Hepatocyte (in vitro differentiated cells): ENCODE measurements at regions not wholly inside any gene's neighbourhood (a gene's known extent, or its start where the extent isn't known, plus 50 kb on each side); places are given as distances from the start of the nearest gene placed in this dataset.

Experiments used
- EZH2 ChIP-seq: fragments of 200-600 bp; sonication (generic); IDR thresholded peaks from 2 replicates; pipeline ENCODE4 v1.6.1; 2016; ENCODE audit warnings: antibody characterized with exemption, mild to moderate bottlenecking, borderline replicate concordance
- TF ChIP-seq, protein P1 (sequence below): fragments of 200-600 bp; sonication (generic); IDR thresholded peaks from 2 replicates; pipeline ENCODE4 v1.5.1; 2016; ENCODE audit warnings: antibody characterized with exemption, mild to moderate bottlenecking; ENCODE audit not compliant: poor library complexity

DNA sequence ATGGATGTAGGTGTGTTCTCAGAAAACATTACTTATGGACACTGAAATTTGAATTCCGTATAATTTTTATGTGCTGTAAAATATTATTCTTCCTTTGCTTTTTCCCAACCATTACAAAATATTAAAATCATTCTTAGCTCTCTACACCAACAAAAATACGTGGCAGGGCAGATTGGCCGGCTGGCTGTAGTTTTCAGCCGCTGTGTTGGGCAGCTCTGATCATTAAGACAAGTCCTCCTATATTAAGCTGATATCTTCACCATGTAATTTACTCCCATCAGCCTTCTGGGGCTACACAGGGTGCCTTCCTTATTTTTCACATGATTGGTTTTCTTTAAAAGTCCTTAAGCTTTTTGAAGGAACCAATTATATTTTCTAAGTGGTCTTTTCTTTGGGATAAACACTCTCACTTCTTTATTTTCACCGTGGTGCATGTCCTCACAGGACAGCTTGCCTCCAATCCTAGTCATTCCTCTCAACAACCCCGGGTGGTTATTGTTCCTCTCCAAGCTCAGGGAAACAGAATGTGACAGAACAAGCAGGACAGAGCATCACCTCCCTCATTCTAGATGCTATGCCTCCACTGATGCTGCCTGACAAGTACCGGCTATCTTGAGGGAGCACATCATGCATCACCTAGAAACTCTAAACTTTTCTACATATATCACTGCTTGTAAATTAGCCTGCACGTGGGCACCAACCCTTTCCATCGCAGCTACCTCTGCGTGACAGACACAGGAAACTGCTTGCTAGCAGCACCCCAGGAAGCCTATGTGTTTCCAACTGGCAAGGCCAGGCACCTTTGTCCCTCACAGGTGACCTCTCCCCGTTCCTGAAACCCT, 362.3 kb downstream of the MYCN start:
- TF ChIP-seq, protein P1, sequence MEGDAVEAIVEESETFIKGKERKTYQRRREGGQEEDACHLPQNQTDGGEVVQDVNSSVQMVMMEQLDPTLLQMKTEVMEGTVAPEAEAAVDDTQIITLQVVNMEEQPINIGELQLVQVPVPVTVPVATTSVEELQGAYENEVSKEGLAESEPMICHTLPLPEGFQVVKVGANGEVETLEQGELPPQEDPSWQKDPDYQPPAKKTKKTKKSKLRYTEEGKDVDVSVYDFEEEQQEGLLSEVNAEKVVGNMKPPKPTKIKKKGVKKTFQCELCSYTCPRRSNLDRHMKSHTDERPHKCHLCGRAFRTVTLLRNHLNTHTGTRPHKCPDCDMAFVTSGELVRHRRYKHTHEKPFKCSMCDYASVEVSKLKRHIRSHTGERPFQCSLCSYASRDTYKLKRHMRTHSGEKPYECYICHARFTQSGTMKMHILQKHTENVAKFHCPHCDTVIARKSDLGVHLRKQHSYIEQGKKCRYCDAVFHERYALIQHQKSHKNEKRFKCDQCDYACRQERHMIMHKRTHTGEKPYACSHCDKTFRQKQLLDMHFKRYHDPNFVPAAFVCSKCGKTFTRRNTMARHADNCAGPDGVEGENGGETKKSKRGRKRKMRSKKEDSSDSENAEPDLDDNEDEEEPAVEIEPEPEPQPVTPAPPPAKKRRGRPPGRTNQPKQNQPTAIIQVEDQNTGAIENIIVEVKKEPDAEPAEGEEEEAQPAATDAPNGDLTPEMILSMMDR = no peak
- TF ChIP-seq EZH2 = no peak
